Neutrophil (primary cell): ENCODE measurements at regions not wholly inside any gene's neighbourhood (a gene's known extent, or its start where the extent isn't known, plus 50 kb on each side); places are given as distances from the start of the nearest gene placed in this dataset.

ENCODE experiments used
- H3K27ac ChIP-seq: fragments of 200-600 bp; sonication (generic); 2 replicates; pipeline ENCODE4 v1.5.1; 2016; ENCODE audit warnings: mild to moderate bottlenecking, moderate library complexity
- H3K27me3 ChIP-seq: fragments of 200-600 bp; sonication (generic); 2 replicates; pipeline ENCODE4 v1.6.0; 2016; ENCODE audit warnings: mild to moderate bottlenecking
- H3K36me3 ChIP-seq: fragments of 200-600 bp; sonication (generic); 2 replicates; pipeline ENCODE4 v1.5.1; 2017
- H3K4me1 ChIP-seq, 2 experiments: fragments of 200-600 bp in 1 of 2; sonication (generic) in 1 of 2; 1 replicate in 1 of 2; 2 replicates in 1 of 2; pipeline versions ENCODE4 v1.5.1 to v1.6.1; 2013 to 2016; ENCODE audit warnings: low read depth in 1 of 2, low read length in 1 of 2, mild to moderate bottlenecking in 1 of 2, moderate library complexity in 1 of 2; ENCODE audit not compliant: control insufficient read depth in 1 of 2, insufficient read depth in 1 of 2
- H3K4me3 ChIP-seq, 2 experiments: fragments of 200-600 bp in 1 of 2; sonication (generic) in 1 of 2; 1 replicate in 1 of 2; 2 replicates in 1 of 2; pipeline ENCODE4 v1.5.1; 2013 to 2016; ENCODE audit warnings: low read depth in 1 of 2, low read length in 1 of 2, mild to moderate bottlenecking in 1 of 2, moderate library complexity in 1 of 2
- H3K9me3 ChIP-seq: fragments of 200-600 bp; sonication (generic); 2 replicates; pipeline ENCODE4 v1.5.1; 2016
- CTCF ChIP-seq: fragments of 200-600 bp; sonication (generic); IDR thresholded peaks from 2 replicates; pipeline ENCODE4 v1.5.1; 2016; ENCODE audit warnings: antibody characterized with exemption

GRCh38 chr2:16412321-16413030, 253.2 kb downstream of the CYRIA start:
- Histone ChIP-seq H3K27me3 (no peaks in the 10 kb centered on the region), H3K4me3 (no peak overlapping the region), H3K9me3 (no peaks in the 10 kb centered on the region), H3K27ac (no peak overlapping the region), H3K4me1 (no peaks in the 10 kb centered on the region), H3K36me3 (no peaks in the 10 kb centered on the region)
- no peak for TF ChIP-seq CTCF

DNA sequence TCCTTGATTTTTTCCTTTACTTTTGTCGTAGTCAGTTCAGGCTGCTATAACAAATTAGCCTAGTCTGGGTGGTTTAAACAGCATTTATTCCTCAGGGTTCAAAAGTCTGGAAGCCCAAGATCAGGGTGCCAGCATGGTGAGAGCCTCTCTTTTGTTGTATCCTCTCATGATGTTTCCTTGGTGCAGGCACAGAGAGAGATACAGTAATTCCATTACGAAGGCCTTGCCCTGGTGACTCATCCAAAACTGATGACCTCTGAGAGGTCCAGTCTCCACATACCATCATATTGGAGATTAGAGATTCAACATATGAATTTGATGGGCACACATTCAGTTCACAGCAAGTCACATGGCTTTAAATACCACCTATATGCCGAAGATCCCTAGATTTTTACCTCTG, 253.8 kb downstream of the CYRIA start:
- Histone ChIP-seq H3K36me3 (no peaks in the 10 kb centered on the region), H3K27me3 (no peaks in the 10 kb centered on the region), H3K4me3 (no peak overlapping the region), H3K27ac (no peak overlapping the region), H3K4me1 (no peaks in the 10 kb centered on the region), H3K9me3 (no peaks in the 10 kb centered on the region)
- TF ChIP-seq CTCF, result no peak

- Histone ChIP-seq H3K27ac (no peak overlapping the region), H3K4me1 (no peaks in the 10 kb centered on the region), H3K27me3 (no peaks in the 10 kb centered on the region), H3K4me3 (no peak overlapping the region), H3K36me3 (no peaks in the 10 kb centered on the region), H3K9me3 (no peaks in the 10 kb centered on the region)
- no peak for TF ChIP-seq CTCF
Measured at GRCh38 chr2:16409849-16410248, 255.8 kb downstream of the CYRIA start.

- Histone ChIP-seq H3K27ac (no peak overlapping the region), H3K36me3 (no peaks in the 10 kb centered on the region), H3K27me3 (no peaks in the 10 kb centered on the region), H3K4me3 (no peak overlapping the region), H3K4me1 (no peaks in the 10 kb centered on the region), H3K9me3 (no peaks in the 10 kb centered on the region)
- TF ChIP-seq CTCF, result no peak
Measured at GRCh38 chr2:16409006-16409390, 256.6 kb downstream of the CYRIA start.

- no peak overlapping the region for H3K27ac ChIP-seq
- no peaks in the 10 kb centered on the region for H3K4me1 ChIP-seq
- no peak overlapping the region for H3K4me3 ChIP-seq
- no peaks in the 10 kb centered on the region for H3K9me3 ChIP-seq
- H3K36me3 ChIP-seq, result no peaks in the 10 kb centered on the region
- no peaks in the 10 kb centered on the region for H3K27me3 ChIP-seq
- no peak for TF ChIP-seq CTCF
Measured at GRCh38 chr2:16408331-16409005, 257.2 kb downstream of the CYRIA start.
